RWPE2 (cell line): ENCODE measurements at regions not wholly inside any gene's neighbourhood (a gene's known extent, or its start where the extent isn't known, plus 50 kb on each side); places are given as distances from the start of the nearest gene placed in this dataset.

Experiments
- ATAC-seq: fragments of 200-7000 bp; cut with Tn5 transposase; 3 replicates; pipeline ENCODE4 v1.9.1; 2021; ENCODE audit warnings: low read depth
- DNase-seq: peaks from one replicate; pipeline ENCODE4 v3.0.0-alpha.2; 2020; ENCODE audit warnings: low spot score
- H3K27ac ChIP-seq: fragments of 450-650 bp; 2 replicates; pipeline ENCODE4 v1.5.1; 2017; ENCODE audit warnings: mild to moderate bottlenecking; ENCODE audit not compliant: poor library complexity, severe bottlenecking
- H3K27me3 ChIP-seq: fragments of 250-450 bp; sonication (Bioruptor Pico); 2 replicates; pipeline ENCODE4 v1.5.1; 2021; ENCODE audit warnings: mild to moderate bottlenecking, moderate library complexity; ENCODE audit not compliant: insufficient read depth, poor library complexity, severe bottlenecking
- H3K36me3 ChIP-seq: fragments of 250-450 bp; sonication (Bioruptor Pico); 2 replicates; pipeline ENCODE4 v1.5.1; 2020; ENCODE audit warnings: low read depth, mild to moderate bottlenecking, moderate library complexity
- H3K4me1 ChIP-seq: fragments of 250-450 bp; sonication (Bioruptor Pico); 2 replicates; pipeline ENCODE4 v1.5.1; 2021; ENCODE audit warnings: mild to moderate bottlenecking, moderate library complexity; ENCODE audit not compliant: insufficient read depth, poor library complexity, severe bottlenecking
- H3K4me3 ChIP-seq: fragments of 250-450 bp; sonication (Bioruptor Pico); 2 replicates; pipeline ENCODE4 v1.5.1; 2021; ENCODE audit warnings: mild to moderate bottlenecking, moderate library complexity; ENCODE audit not compliant: severe bottlenecking
- H3K9me3 ChIP-seq: fragments of 250-450 bp; sonication (Bioruptor Pico); 2 replicates; pipeline ENCODE4 v1.5.1; 2021; ENCODE audit warnings: mild to moderate bottlenecking, moderate library complexity; ENCODE audit not compliant: severe bottlenecking
- TF ChIP-seq, protein P1 (sequence below): fragments of 450-650 bp; IDR thresholded peaks from one replicate; pipeline ENCODE4 v1.5.1; 2017; ENCODE audit warnings: mild to moderate bottlenecking, moderate library complexity; ENCODE audit not compliant: poor library complexity, severe bottlenecking

DNA sequence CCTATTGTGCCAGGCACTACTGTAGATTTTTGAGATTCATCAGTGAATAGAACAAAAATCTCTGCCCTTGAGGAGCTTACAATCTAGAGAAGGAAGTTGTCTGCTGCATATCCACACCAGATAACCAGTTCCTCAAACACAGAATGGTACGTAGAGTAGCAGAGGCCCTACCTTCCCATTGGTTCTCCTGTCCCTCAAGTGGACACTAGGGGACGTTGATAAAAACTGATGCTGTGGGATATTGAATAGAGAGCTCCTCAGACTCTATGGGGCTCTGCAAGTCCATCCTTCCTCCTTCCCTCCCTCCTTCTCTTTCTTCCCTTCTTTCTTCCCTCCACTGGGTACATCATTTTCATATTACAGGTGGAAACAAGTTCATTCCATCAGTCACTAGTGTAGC lies 371.3 kb downstream of the PBX1 start:
- DNase-seq (no peak), ATAC-seq (no peak; the same call in 2 of the 3 replicates)
- Histone ChIP-seq H3K9me3 (no peaks in the 10 kb centered on the region), H3K27ac (no peak overlapping the region), H3K4me3 (no peak overlapping the region), H3K36me3 (no peaks in the 10 kb centered on the region), H3K27me3 (peaks cover 1% of the 10 kb centered on the region), H3K4me1 (no peaks in the 10 kb centered on the region)
- TF ChIP-seq, protein P1, sequence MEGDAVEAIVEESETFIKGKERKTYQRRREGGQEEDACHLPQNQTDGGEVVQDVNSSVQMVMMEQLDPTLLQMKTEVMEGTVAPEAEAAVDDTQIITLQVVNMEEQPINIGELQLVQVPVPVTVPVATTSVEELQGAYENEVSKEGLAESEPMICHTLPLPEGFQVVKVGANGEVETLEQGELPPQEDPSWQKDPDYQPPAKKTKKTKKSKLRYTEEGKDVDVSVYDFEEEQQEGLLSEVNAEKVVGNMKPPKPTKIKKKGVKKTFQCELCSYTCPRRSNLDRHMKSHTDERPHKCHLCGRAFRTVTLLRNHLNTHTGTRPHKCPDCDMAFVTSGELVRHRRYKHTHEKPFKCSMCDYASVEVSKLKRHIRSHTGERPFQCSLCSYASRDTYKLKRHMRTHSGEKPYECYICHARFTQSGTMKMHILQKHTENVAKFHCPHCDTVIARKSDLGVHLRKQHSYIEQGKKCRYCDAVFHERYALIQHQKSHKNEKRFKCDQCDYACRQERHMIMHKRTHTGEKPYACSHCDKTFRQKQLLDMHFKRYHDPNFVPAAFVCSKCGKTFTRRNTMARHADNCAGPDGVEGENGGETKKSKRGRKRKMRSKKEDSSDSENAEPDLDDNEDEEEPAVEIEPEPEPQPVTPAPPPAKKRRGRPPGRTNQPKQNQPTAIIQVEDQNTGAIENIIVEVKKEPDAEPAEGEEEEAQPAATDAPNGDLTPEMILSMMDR: no peak

DNA sequence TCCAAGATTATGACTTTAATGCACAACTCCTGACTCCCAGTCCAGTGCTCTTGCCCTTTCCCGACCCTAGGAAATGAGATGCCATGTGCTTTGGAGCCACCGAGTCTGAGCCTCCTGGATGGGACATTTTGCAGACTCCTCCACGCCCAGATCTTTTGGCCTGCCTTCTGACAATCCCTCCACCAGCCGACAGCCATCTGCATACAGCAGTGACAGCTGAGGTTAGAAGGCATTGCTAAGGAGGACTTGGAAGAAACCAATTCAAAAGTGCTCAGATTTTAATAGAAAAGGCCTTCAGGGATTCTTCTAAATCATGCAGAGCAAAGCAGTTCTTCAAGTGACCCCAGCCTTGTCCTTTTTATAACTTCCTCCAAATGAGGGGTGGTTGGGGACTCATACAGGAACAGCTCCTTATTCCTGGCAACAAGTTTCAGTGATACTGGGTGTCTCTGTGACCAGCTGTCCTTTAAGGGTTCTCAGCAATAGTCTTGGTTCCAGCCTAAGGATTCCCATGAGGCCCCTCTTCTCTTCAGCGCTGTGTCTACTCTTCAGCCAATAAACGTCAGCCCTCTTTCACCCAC lies 369.3 kb downstream of the PBX1 start:
- no peak overlapping the region for H3K27ac ChIP-seq
- H3K4me3 ChIP-seq: no peak overlapping the region
- no peaks in the 10 kb centered on the region for H3K36me3 ChIP-seq
- H3K9me3 ChIP-seq: no peaks in the 10 kb centered on the region
- TF ChIP-seq, protein P1: no peak
- DNase-seq (no peak), ATAC-seq (no peak)
- H3K27me3 ChIP-seq: peaks cover 3% of the 10 kb centered on the region
- H3K4me1 ChIP-seq: no peaks in the 10 kb centered on the region

DNA sequence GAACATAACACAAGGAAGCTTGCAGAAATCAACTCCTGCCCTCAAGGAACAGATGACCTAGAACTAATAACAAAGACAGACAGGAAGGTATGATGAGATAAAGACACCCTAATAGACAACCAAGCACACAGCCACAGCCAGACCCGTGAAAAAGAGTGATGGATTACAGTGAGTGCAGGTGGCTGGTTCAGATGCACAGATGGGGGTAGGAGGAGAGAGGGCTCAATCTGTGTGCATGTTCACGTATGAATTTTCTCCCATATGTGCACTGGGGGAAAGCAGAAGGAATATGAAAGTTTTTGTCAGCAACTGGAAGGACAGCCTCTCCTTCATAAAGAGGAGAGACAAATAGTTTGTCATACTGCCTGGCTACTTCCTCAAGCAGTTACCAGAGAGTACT lies 367.1 kb downstream of the PBX1 start:
- DNase-seq (no peak), ATAC-seq (no peak)
- Histone ChIP-seq H3K36me3 (no peaks in the 10 kb centered on the region), H3K9me3 (no peaks in the 10 kb centered on the region), H3K27ac (no peak overlapping the region), H3K4me3 (no peak overlapping the region), H3K27me3 (peaks cover 3% of the 10 kb centered on the region), H3K4me1 (no peaks in the 10 kb centered on the region)
- TF ChIP-seq, protein P1: no peak

DNA sequence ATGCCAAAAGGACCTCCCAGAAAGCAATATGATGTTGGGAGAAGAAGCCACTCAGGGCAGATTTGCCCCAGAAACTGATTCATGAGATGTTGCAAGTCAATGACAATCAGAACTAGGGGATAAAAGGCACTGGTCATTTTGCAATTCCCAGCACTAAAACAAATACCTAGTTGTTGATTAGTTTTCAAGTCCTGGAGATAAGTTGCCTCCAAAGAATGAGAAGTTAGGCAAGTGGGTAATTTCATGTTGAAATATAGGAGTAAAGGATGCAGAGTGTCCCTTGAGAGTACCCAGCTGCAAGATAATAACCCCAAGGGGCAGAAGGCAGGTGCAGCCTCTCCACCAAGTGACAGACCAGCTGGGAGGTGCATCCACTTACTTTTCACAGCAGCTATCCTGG lies 363.6 kb downstream of the PBX1 start:
- TF ChIP-seq, protein P1: no peak
- no peaks in the 10 kb centered on the region for H3K36me3 ChIP-seq
- H3K4me3 ChIP-seq: no peak overlapping the region
- DNase-seq: no peak
- ATAC-seq: no peak
- no peaks in the 10 kb centered on the region for H3K4me1 ChIP-seq
- peaks cover 3% of the 10 kb centered on the region for H3K27me3 ChIP-seq
- H3K27ac ChIP-seq: no peak overlapping the region
- no peaks in the 10 kb centered on the region for H3K9me3 ChIP-seq

DNA sequence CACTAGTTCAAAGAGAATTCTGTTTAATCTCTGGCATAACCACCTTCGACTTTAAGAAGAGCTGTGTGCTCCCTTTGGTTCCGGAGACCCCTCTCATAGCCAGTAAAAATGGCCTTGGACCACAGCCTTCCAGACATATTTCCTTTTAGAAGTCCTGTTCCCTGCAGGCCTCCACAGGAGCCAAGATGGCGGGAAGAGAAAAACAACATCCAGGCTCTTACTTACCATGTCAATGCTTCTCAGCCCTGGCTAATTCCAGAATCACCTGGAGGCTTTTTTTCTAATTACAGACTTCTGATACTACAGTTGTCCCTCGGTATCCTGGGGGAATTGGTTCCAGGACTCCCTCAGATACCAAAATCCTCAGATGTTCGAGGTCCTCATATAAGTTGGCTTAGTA lies 362.5 kb downstream of the PBX1 start:
- Histone ChIP-seq H3K4me1 (no peaks in the 10 kb centered on the region), H3K27ac (no peak overlapping the region), H3K27me3 (peaks cover 3% of the 10 kb centered on the region), H3K4me3 (no peak overlapping the region), H3K36me3 (no peaks in the 10 kb centered on the region), H3K9me3 (no peaks in the 10 kb centered on the region)
- TF ChIP-seq, protein P1: no peak
- DNase-seq (no peak), ATAC-seq (no peak)
